ENCODE measurements at regions not wholly inside any gene's neighbourhood (a gene's known extent, or its start where the extent isn't known, plus 50 kb on each side); places are given as distances from the start of the nearest gene placed in this dataset.

DNA sequence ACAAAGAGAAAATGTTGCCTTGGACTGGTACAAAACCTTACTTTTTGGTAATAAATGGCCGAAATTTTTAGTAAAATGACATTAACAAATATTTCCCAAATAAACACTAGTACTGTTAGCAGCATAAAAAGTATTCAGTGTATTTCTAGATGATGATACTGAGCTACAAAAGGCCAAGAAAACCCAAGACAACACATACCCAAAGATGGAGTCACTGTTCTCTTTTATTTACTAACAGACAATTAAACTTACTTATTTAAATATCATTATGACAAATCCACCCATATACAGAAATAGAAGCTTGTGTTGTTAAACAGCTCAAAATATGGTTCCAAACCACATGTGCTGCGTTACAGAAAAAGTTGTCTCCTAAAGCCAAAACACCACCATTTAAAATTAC lies 239.9 kb downstream of the ZEB2 start:
- no peak for DNase-seq

DNA sequence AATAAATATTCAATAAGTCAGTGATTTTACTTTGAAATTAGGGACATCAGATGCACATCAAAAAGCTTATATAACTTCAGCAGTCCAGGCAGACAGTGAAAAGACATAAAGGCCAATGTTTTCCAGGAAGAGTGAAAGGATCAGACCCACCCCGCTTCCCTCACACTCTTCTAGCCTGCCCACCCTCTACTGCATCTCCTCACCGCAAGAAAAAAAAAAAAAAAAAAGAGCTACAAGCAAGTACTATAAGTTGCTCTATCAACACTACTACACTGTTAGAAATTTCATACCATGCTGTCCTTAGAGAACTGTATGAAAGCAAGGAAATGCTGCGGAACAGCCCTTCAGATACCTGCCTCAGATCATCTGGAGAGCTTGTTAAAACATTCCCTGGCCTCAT lies 240.8 kb downstream of the ZEB2 start:
- DNase-seq = no peak

- no peak for DNase-seq
Measured at GRCh38 chr2:144277622-144278354, 242.1 kb downstream of the ZEB2 start.

DNA sequence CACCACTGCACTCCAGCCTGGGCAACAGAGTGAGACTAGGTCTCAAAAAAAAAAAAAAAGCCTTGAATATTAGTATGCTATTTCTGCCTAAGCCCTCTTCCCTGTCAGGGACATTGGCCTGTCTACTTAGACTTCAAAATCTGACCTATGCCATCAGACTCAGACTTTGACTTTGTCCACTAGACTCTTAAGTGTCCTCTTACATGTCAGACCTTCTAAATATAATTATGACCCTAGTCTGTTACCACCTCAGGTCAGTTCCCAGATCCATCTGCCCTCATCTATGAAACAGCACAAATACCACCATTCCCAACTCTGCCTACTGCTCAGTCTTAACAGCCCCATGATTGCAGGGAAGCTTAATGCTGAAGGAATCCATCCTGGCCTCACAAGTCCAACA lies 244.6 kb downstream of the ZEB2 start:
- DNase-seq = no peak

DNA sequence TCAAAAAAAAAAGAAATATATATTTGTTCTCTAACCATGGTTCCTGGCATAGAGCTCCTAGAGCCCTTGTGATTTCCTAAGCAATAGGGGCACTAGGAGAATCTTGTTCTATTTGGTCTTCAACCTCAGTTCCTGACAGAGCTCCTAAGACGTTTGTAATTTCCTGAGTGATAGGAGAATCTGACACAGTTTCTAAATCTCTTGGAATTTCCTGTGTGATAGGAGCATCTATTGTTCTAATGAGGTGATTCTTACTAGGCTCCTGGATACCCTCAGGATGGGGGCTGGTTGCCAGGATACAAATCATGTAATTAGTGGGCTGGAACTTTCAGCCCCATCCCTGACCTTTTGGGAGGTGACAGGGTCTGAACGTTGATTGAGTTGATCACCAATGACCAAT lies 245.8 kb downstream of the ZEB2 start:
- no peak for DNase-seq

DNA sequence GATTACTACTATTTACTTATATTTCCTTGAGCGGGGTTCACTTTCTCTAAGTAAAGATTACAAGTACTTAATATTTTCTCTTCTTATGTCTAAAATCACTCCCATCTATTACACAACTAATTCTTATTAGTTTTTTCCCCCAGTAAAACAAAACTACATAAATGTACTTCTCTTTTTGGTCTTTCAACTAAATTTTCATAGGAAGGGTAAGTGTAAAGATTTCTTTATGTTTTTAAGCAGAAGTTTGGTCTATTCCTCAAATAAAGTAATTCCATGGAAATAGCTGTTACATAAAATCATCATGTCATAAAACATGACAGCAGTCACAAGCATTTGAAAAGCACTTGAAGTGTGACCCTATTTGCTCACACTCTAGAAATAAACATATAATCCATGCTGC lies 249.0 kb downstream of the ZEB2 start:
- no peak for DNase-seq

DNA sequence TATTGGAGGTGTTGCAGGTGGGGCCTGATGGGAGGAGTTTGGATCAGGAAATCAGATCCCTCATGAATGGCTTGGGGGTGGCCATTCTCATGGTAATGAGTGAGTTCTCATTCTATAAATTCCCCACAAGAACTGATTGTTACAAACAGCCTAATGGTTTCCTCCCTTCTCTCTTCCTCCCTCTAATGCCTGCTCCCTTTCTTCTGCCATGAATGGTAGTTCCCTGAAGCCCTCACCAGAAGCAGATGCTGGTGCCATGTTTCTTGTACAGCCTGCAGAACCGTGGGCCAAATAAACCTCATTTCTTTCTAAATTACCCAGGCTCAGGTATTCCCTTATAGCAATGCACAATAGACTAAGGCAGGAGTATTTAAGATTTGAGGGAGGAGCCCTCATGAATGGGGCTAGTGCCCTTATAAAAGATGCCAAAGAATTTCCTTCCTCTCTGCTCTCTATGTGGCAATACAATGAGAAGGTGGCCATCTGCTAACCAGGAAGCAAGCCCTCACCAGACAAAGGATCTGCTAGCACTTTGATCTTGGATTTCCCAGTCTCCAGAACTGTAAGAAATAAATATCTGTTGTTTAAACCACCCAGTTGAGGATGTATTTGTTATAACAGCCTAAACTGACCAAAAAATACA lies 251.8 kb downstream of the ZEB2 start:
- no peak for DNase-seq

- DNase-seq = no peak
Measured at GRCh38 chr2:144267239-144267638, 252.7 kb downstream of the ZEB2 start.

DNA sequence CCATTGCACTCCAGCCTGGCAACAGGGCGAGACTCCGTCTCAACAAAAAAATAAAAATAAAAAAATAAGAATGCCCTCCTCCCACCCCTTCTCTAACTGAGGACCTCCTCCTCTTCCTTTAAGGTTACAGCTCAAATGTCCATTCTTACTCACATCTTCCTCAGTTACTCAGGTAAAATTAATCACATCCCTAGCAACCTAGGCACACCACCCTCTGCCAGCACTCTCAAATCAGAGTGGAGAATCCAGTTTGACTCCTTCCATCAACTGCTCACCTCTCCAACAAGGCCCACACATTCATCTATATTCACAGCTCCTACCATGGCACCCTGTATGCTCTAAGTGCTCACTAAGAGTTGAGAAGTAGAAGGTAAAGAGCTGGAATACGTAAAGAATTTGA lies 254.3 kb downstream of the ZEB2 start:
- no peak for DNase-seq

DNA sequence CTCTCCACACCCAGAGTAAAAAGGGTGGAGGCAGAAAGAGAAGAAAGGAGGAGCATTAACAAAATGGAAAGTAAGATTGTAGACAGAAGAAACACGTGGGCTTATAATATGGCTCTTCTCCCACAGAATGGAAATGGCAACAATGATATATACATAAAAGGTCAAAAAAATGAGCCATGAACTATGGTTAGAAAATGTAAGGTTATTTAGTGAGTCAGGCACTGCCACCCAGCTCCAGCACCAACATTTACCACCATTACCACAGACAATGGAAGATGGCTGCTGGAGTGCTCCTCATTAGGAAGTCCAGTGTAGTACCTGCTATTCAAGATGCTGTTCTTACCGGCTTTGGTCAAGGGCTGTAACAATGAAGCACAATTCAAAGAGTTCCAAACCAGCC lies 258.0 kb downstream of the ZEB2 start:
- no peak for DNase-seq

- no peak for DNase-seq
Measured at GRCh38 chr2:144261336-144261735, 258.6 kb downstream of the ZEB2 start.

GRCh38 chr2:144259332-144259731 lies 260.6 kb downstream of the ZEB2 start:
- no peak for DNase-seq

DNA sequence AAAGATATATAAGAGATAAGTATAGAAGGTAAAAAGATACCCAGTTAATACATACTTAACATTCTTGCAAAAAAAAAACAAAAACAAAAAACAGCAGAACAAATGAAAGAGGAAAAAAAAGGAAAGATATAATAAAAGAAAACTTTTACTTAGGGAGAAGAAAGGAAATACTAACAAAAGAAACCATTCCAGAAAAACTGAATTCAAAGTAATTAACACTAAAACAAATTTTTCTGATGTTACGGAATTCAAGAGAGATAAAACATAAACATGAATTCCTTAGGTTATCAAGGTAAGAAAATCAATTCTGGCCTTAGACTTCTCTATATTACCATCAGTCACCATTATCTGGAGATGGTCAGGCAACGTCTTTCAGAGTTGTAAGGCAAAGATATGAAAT lies 261.8 kb downstream of the ZEB2 start:
- DNase-seq = no peak

GRCh38 chr2:144256996-144257707 lies 262.8 kb downstream of the ZEB2 start:
- DNase-seq = no peak

DNA sequence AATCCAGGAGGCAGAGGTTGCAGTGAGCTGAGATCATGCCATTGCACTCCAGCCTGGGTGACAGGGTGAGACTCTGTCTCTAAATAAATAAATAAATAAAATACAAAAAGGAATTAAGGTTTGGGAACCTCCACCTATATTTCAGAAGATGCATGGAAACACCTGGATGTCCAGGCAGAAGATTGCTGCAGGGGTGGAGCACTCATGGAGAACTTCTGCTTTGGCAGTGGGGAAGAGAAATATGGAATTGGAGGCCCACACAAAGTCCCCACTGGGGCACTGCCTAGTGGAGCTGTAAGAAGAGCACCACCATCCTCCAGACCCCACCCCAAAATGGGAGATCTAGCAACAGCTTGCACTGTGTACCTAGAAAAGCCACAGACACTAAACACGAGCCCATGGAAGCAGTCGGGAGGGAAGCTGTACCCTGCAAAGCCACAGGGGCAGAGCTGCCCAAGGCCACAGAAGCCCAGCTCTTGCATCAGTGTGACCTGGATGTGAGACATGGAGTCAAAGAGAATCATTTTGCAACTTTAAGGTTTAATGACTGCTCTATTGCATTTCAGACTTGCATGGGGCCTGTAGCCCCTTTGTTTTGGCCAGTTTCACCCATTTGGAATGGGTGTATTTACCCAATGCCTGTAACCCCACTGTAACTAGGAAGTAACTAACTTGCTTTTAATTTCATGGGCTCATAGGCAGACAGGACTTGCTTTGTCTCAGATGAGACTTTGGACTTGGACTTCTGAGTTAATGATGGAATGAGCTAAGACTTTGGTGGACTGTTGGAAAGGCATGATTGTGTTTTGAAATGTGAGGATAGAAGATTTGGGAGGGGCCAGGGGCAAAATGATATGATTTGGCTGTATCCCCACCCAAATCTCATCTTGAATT lies 265.3 kb downstream of the ZEB2 start:
- no peak for DNase-seq

DNA sequence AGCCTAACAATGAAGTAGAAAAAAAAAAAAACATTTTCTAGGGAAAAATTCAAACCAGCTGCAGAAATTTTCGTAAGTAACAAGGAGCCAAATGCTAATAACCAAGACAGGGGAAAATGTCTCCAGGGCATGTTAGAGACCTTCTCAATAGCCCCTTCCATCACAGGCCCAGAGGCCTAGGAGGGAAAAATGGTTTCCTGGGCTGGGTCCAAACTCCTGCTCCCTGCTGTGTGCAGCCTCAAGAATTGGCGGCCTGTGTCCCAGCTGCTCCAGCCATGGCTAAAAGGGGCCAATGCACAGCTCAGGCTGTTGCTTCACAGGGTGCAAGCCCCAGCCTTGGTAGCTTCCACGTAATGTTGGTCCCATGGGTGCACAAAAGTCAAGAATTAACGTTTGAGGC lies 266.2 kb downstream of the ZEB2 start:
- DNase-seq = no peak

GRCh38 chr2:144252694-144253093 lies 267.2 kb downstream of the ZEB2 start:
- DNase-seq = no peak

GRCh38 chr2:144249035-144249637 lies 270.8 kb downstream of the ZEB2 start:
- DNase-seq = no peak

GRCh38 chr2:144248350-144249034 lies 271.4 kb downstream of the ZEB2 start:
- DNase-seq = no peak

- no peak for DNase-seq
Measured at GRCh38 chr2:144244938-144245337, 275.0 kb downstream of the ZEB2 start.

DNA sequence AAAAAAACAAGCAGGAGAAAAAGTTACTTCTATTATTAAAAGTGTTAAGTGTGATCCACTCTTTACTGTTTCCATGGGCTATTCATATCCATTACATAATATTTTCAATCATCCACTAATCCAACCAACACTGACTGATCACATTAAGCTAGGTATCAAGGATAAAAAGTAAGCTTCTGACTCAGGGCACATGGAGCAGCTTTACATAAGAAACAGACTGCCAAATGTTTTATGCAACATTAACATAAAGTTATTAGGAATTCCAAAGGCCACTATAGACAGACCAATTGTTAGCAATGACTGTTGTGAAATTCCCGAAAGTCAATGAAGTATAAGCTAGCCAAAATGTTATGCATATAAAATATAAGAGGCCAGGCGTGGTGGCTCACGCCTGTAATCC lies 277.6 kb downstream of the ZEB2 start:
- no peak for DNase-seq

DNA sequence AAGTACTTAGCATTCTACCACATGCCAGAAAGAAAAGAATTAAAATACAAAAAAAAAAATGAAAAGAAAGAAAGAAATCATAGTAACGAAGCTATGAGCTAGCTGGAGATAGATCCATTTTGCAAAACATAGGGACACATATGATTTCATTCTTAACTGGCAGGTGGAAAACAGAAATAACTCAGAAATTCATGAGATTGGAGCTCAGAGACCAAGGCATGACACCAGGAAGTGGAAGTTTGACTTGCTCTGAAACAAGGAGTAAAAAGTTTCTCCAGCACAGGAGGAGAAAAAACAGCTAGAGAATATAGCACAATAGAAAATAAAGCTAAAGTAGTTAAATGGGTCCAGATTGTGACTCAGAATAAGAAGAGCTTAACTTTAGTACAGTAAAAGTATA lies 278.1 kb downstream of the ZEB2 start:
- DNase-seq = no peak
